Suprapubic skin (tissue), 4 donors: ENCODE measurements at regions not wholly inside any gene's neighbourhood (a gene's known extent, or its start where the extent isn't known, plus 50 kb on each side); places are given as distances from the start of the nearest gene placed in this dataset.

Experiments used
- EP300 ChIP-seq: sonication (generic); formaldehyde crosslinking; IDR thresholded peaks from one replicate; pipeline ENCODE4 v1.6.1; 2017; ENCODE audit warnings: antibody characterized with exemption
- POLR2AphosphoS5 ChIP-seq, 3 donors: sonication (generic); formaldehyde crosslinking; IDR thresholded peaks; one replicate each; pipeline ENCODE4 v1.6.1; 2017; ENCODE audit warnings: antibody characterized with exemption in 3 of 3
- TF ChIP-seq, protein P1 (sequence below), 2 donors: fragments of 200-600 bp in 1 of 2; fragments of 450-650 bp in 1 of 2; sonication (generic) in 1 of 2; IDR thresholded peaks; one replicate each; pipeline ENCODE4 v1.5.1; 2016 to 2019; ENCODE audit warnings: antibody characterized with exemption in 2 of 2, mild to moderate bottlenecking in 1 of 2, moderate library complexity in 1 of 2

GRCh38 chr20:26135325-26136110, 438.9 kb upstream of the ZNF337 start:
- no peak for TF ChIP-seq POLR2AphosphoS5 (IDR thresholded peaks at IDR 0.05)
- TF ChIP-seq, protein P1, sequence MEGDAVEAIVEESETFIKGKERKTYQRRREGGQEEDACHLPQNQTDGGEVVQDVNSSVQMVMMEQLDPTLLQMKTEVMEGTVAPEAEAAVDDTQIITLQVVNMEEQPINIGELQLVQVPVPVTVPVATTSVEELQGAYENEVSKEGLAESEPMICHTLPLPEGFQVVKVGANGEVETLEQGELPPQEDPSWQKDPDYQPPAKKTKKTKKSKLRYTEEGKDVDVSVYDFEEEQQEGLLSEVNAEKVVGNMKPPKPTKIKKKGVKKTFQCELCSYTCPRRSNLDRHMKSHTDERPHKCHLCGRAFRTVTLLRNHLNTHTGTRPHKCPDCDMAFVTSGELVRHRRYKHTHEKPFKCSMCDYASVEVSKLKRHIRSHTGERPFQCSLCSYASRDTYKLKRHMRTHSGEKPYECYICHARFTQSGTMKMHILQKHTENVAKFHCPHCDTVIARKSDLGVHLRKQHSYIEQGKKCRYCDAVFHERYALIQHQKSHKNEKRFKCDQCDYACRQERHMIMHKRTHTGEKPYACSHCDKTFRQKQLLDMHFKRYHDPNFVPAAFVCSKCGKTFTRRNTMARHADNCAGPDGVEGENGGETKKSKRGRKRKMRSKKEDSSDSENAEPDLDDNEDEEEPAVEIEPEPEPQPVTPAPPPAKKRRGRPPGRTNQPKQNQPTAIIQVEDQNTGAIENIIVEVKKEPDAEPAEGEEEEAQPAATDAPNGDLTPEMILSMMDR (IDR thresholded peaks at IDR 0.05), result no peak
- TF ChIP-seq EP300, result no peak
